ENCODE measurements at regions not wholly inside any gene's neighbourhood (a gene's known extent, or its start where the extent isn't known, plus 50 kb on each side); places are given as distances from the start of the nearest gene placed in this dataset.

DNA sequence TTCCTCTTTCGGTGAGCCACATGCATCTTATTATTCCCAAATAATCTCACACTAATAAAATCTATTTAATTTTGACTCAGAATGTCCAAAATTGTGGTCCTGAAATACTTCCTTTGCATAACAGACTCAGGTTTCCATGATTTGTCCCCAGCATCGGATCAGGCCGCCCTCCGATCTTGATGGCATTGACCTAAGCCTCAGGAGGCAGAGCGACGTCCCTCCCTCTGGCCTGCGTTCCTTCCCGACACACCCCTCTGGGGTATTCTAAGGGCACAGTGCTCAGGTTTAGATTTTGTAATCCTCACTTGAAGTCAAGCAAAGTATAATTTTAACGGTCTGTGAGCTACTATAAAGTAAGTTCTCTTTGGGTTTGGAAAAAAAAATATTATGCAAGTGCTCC, 857.7 kb downstream of the GALR1 start:
- TF ChIP-seq, protein P1, sequence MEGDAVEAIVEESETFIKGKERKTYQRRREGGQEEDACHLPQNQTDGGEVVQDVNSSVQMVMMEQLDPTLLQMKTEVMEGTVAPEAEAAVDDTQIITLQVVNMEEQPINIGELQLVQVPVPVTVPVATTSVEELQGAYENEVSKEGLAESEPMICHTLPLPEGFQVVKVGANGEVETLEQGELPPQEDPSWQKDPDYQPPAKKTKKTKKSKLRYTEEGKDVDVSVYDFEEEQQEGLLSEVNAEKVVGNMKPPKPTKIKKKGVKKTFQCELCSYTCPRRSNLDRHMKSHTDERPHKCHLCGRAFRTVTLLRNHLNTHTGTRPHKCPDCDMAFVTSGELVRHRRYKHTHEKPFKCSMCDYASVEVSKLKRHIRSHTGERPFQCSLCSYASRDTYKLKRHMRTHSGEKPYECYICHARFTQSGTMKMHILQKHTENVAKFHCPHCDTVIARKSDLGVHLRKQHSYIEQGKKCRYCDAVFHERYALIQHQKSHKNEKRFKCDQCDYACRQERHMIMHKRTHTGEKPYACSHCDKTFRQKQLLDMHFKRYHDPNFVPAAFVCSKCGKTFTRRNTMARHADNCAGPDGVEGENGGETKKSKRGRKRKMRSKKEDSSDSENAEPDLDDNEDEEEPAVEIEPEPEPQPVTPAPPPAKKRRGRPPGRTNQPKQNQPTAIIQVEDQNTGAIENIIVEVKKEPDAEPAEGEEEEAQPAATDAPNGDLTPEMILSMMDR (conservative IDR thresholded peaks at IDR 0.05; ENCODE audit: low read length) = no peak
- no peak for TF ChIP-seq EZH2phosphoT487 (IDR thresholded peaks at IDR 0.05; ENCODE audit: borderline replicate concordance, low read depth, low read length)
